K562 (cell line): ENCODE measurements at regions not wholly inside any gene's neighbourhood (a gene's known extent, or its start where the extent isn't known, plus 50 kb on each side); places are given as distances from the start of the nearest gene placed in this dataset.
A peak's percentile ranks its signal among the peaks of the same experiment; 100 is the strongest.

ENCODE experiments used
- ATAC-seq: fragments of 200-7000 bp; cut with Tn5 transposase; 3 replicates; pipeline ENCODE4 v1.9.1; 2020; ENCODE audit warnings: moderate library complexity
- BruUV-seq: library from RNA; stranded (reverse); fragments of 400-500 nt; replicated peaks from 2 replicates; lab custom pipeline; 2021; lab: Mats Ljungman, UMichigan
- CTCF ChIA-PET: fragments of 300-600 bp; formaldehyde crosslinking; extraction: SDS; loops from one replicate; lab custom pipeline; 2021; ENCODE audit warnings: low intra/inter-chr PET ratio; lab: Yijun Ruan, JAX
- POLR2A ChIA-PET: fragments of 300-600, 350-650 bp; sonication (Branson Sonifier 250); formaldehyde crosslinking; extraction: SDS; loops from one replicate; lab custom pipeline; 2021; ENCODE audit warnings: antibody characterized with exemption, inconsistent platforms; lab: Yijun Ruan, JAX
- DNase-seq, 4 experiments: peaks; one replicate each; pipeline versions ENCODE4 v3.0.0 to v3.0.0-alpha.2; 2011 to 2018; ENCODE audit warnings: low spot score in 3 of 4, mixed read lengths in 3 of 4; ENCODE audit errors: extremely low read depth in 1 of 4
- FAIRE-seq: peaks from 2 replicates; lab custom pipeline; 2011; peaks lifted over from hg19 to GRCh38; lab: Jason Lieb, UNC
- H2AFZ ChIP-seq: 2 replicates; pipeline ENCODE4 v1.6.0; 2011; ENCODE audit warnings: low read depth, low read length, control low read depth, inconsistent platforms
- H3K27ac ChIP-seq: fragments of 200-600 bp; 3 replicates; pipeline ENCODE4 v1.8.0; 2011; ENCODE audit warnings: low read depth, mild to moderate bottlenecking, control low read depth, inconsistent platforms, low read length, moderate library complexity, mixed read lengths; ENCODE audit errors: extremely low read depth
- H3K27me3 ChIP-seq, 2 experiments: fragments of 300-600 bp in 1 of 2; 2 replicates in 1 of 2; 3 replicates in 1 of 2; pipeline versions ENCODE4 v1.6.0 to v1.8.0; 2011; ENCODE audit warnings: inconsistent platforms in 2 of 2, low read length in 2 of 2, mild to moderate bottlenecking in 1 of 2, mixed read lengths in 1 of 2, moderate library complexity in 1 of 2; ENCODE audit not compliant: control insufficient read depth in 2 of 2, insufficient read depth in 2 of 2
- H3K36me3 ChIP-seq: fragments of 300-600 bp; 3 replicates; pipeline ENCODE4 v1.8.0; 2011; ENCODE audit warnings: mild to moderate bottlenecking, low read length, inconsistent platforms; ENCODE audit not compliant: control insufficient read depth, insufficient read depth
- H3K4me1 ChIP-seq, 2 experiments: fragments of 200-600 bp in 1 of 2; replicated peaks in 1 of 2; 2 replicates in 1 of 2; 3 replicates in 1 of 2; pipeline versions ENCODE4 v1.5.1 to v1.8.0; 2011; ENCODE audit warnings: inconsistent platforms in 2 of 2, low read length in 2 of 2, mild to moderate bottlenecking in 1 of 2, mixed read lengths in 1 of 2, moderate library complexity in 1 of 2; ENCODE audit not compliant: control insufficient read depth in 2 of 2, insufficient read depth in 2 of 2
- H3K4me2 ChIP-seq: 2 replicates; pipeline ENCODE4 v1.6.1; 2011; ENCODE audit warnings: low read length, control low read depth, inconsistent platforms, mixed read lengths; ENCODE audit not compliant: insufficient read depth
- H3K4me3 ChIP-seq: fragments of 200-600 bp; sonication (generic), shearing (Covaris generic); 2 replicates; pipeline ENCODE4 v1.5.1; 2016; ENCODE audit warnings: control low read depth, inconsistent platforms
- H3K79me2 ChIP-seq: fragments of 200-600 bp; 3 replicates; pipeline ENCODE4 v1.8.0; 2011; ENCODE audit warnings: low read length, inconsistent platforms; ENCODE audit not compliant: control insufficient read depth, insufficient read depth
- H3K9ac ChIP-seq, 2 experiments: 2 replicates each; pipeline versions ENCODE4 v1.6.0 to v1.6.1; 2011; ENCODE audit warnings: low read depth in 2 of 2, low read length in 2 of 2, control low read depth in 1 of 2, inconsistent platforms in 1 of 2, mild to moderate bottlenecking in 1 of 2, mixed read lengths in 1 of 2; ENCODE audit not compliant: insufficient read depth in 1 of 2
- H3K9me1 ChIP-seq: one replicate; pipeline ENCODE4 v1.6.0; 2011; ENCODE audit warnings: inconsistent platforms, mild to moderate bottlenecking, low read length, moderate library complexity; ENCODE audit not compliant: control insufficient read depth, insufficient read depth
- H3K9me3 ChIP-seq: replicated peaks from 2 replicates; pipeline ENCODE4 v1.5.1; 2011; ENCODE audit warnings: low read depth, low read length, inconsistent platforms; ENCODE audit not compliant: control insufficient read depth, insufficient read depth
- H4K20me1 ChIP-seq: replicated peaks from 2 replicates; pipeline ENCODE4 v1.6.1; 2011; ENCODE audit warnings: low read length, inconsistent platforms, mixed read lengths; ENCODE audit not compliant: control insufficient read depth, insufficient read depth
- CBX3 ChIP-seq, 2 experiments: IDR thresholded peaks; 1 replicate in 1 of 2; 2 replicates in 1 of 2; pipeline ENCODE4 v1.6.1; 2012; ENCODE audit warnings: inconsistent platforms in 2 of 2, low read length in 2 of 2, borderline replicate concordance in 1 of 2, control low read depth in 1 of 2
- HDAC2 ChIP-seq: fragments of 450-650 bp; IDR thresholded peaks from 2 replicates; pipeline ENCODE4 v1.6.1; 2016; ENCODE audit warnings: mild to moderate bottlenecking
- ILF3 ChIP-seq: fragments of 450-650 bp; IDR thresholded peaks from 2 replicates; pipeline ENCODE4 v1.6.1; 2018; ENCODE audit warnings: antibody characterized with exemption, mild to moderate bottlenecking, moderate library complexity, borderline replicate concordance
- MITF ChIP-seq: IDR thresholded peaks from 2 replicates; pipeline ENCODE4 v1.6.1; 2014; ENCODE audit warnings: antibody characterized with exemption
- NFIC ChIP-seq: fragments of 450-650 bp; IDR thresholded peaks from 2 replicates; pipeline ENCODE4 v1.6.1; 2017; ENCODE audit warnings: mild to moderate bottlenecking, inconsistent platforms
- SMARCB1 ChIP-seq: IDR thresholded peaks from 2 replicates; pipeline ENCODE4 v1.6.1; 2011; ENCODE audit warnings: improper control_type of control experiment, low read depth; ENCODE audit not compliant: insufficient read length
- TEAD1 ChIP-seq, 2 experiments: fragments of 450-650 bp in 1 of 2; sonication (generic) in 1 of 2; formaldehyde crosslinking; IDR thresholded peaks; 2 replicates each; pipeline versions ENCODE4 v1.4.0 to v1.8.0; 2020 to 2022; ENCODE audit warnings: mild to moderate bottlenecking in 2 of 2, missing genetic modification reagents in 1 of 2
- WGBS: fragments of 100-300 bp; shearing (Covaris generic); methylation state at CpG from one replicate; pipeline ENCODE4 v1.1.6; 2016; ENCODE audit warnings: low coverage, mixed read lengths; ENCODE audit not compliant: insufficient coverage; ENCODE audit errors: missing lambda C conversion rate; 5-methylcytosine and 5-hydroxymethylcytosine counted together
- in situ Hi-C: fragments of 300-500 bp; cut with MboI; formaldehyde crosslinking; loops from 4 replicates; pipeline ENCODE4 v1.15.0; 2018; ENCODE audit warnings: inconsistent platforms, mixed read lengths
- intact Hi-C: fragments of 100-400 bp; cut with micrococcal nuclease; formaldehyde crosslinking; loops from 2 replicates; pipeline ENCODE4 v1.14.2; 2022

GRCh38 chrX:26511589-26512363 is 295.8 kb downstream of the MAGEB5 start:
- no peak for ATAC-seq
- CTCF ChIA-PET = no interaction called here
- no peaks in the 10 kb centered on the region for H3K79me2 ChIP-seq

More at GRCh38 chrX:26511589-26512363, 295.8 kb downstream of the MAGEB5 start:
- Histone ChIP-seq H3K9me3 (no peaks in the 10 kb centered on the region), H3K36me3 (no peaks in the 10 kb centered on the region), H4K20me1 (no peaks in the 10 kb centered on the region), H3K27me3 (no peaks in the 10 kb centered on the region), H3K4me1 (no peaks in the 10 kb centered on the region), H3K27ac (no peak overlapping the region), H3K9me1 (no peaks in the 10 kb centered on the region), H3K9ac (no peak overlapping the region)
- in situ Hi-C loops = no loop called here
- 0% methylated on average over 4 of the region's 5 CpGs for WGBS
- intact Hi-C loops = no loop called here
- POLR2A ChIA-PET = no interaction called here
- DNase-seq (no peak), FAIRE-seq (no peak)
- peak; percentile 20; the same call in 1 of the 2 replicates for TF ChIP-seq NFIC
- no peak for TF ChIP-seq CBX3 (IDR thresholded peaks at IDR 0.05; ENCODE audit: borderline replicate concordance in 1 of 2, low read length in 2 of 2)
- TF ChIP-seq MITF = no peak
- no peak for TF ChIP-seq HDAC2
- TF ChIP-seq TEAD1 (CRISPR knock-in tag; IDR thresholded peaks at IDR 0.05) = no peak
- TF ChIP-seq SMARCB1 = no peak
- no peak for TF ChIP-seq ILF3
- TF ChIP-seq, all 486 proteins: peak for 1
- H3K4me2 ChIP-seq = no peak overlapping the region
- no TSS peak for BruUV-seq
- H2AFZ ChIP-seq = no peak overlapping the region
- H3K4me3 ChIP-seq = no peak overlapping the region
